ENCODE measurements at regions not wholly inside any gene's neighbourhood (a gene's known extent, or its start where the extent isn't known, plus 50 kb on each side); places are given as distances from the start of the nearest gene placed in this dataset.
A peak's percentile ranks its signal among the peaks of the same experiment; 100 is the strongest.

GRCh38 chr6:95417856-95418255 lies 159.5 kb upstream of the MANEA start:
- TF ChIP-seq CTCF (IDR thresholded peaks at IDR 0.05), result no peak
- no peak for TF ChIP-seq ZFX (IDR thresholded peaks at IDR 0.05; ENCODE audit: borderline replicate concordance)
- H3K27ac ChIP-seq, result no peak overlapping the region

GRCh38 chr6:95420792-95421191 lies 156.5 kb upstream of the MANEA start:
- H3K27ac ChIP-seq, result no peak overlapping the region
- TF ChIP-seq ZFX (IDR thresholded peaks at IDR 0.05; ENCODE audit: borderline replicate concordance) (no peak), CTCF (IDR thresholded peaks at IDR 0.05) (no peak)

- no peak for TF ChIP-seq ZFX (IDR thresholded peaks at IDR 0.05; ENCODE audit: borderline replicate concordance)
- TF ChIP-seq CTCF (IDR thresholded peaks at IDR 0.05), result no peak
- no peak overlapping the region for H3K27ac ChIP-seq
Measured at GRCh38 chr6:95423331-95423730, 154.0 kb upstream of the MANEA start.

- TF ChIP-seq CTCF (IDR thresholded peaks at IDR 0.05), result peak; percentile 83
- TF ChIP-seq ZFX (IDR thresholded peaks at IDR 0.05; ENCODE audit: borderline replicate concordance), result no peak
- no peak overlapping the region for H3K27ac ChIP-seq
Measured at GRCh38 chr6:95431637-95432228, 145.6 kb upstream of the MANEA start.

GRCh38 chr6:95439741-95440140 lies 137.6 kb upstream of the MANEA start:
- no peak for TF ChIP-seq ZFX (IDR thresholded peaks at IDR 0.05; ENCODE audit: borderline replicate concordance)
- TF ChIP-seq CTCF (IDR thresholded peaks at IDR 0.05), result no peak
- no peak overlapping the region for H3K27ac ChIP-seq

- no peak for TF ChIP-seq CTCF (IDR thresholded peaks at IDR 0.05)
- no peak for TF ChIP-seq ZFX (IDR thresholded peaks at IDR 0.05; ENCODE audit: borderline replicate concordance)
Measured at GRCh38 chr6:95448208-95448607, 129.1 kb upstream of the MANEA start.

GRCh38 chr6:95469511-95469910 lies 107.8 kb upstream of the MANEA start:
- H3K27ac ChIP-seq, result no peak overlapping the region
- TF ChIP-seq CTCF (IDR thresholded peaks at IDR 0.05) (no peak), ZFX (IDR thresholded peaks at IDR 0.05; ENCODE audit: borderline replicate concordance) (no peak)

More at GRCh38 chr6:95448208-95448607, 129.1 kb upstream of the MANEA start:
- H3K27ac ChIP-seq, result no peak overlapping the region
